Prostate gland (tissue), 2 donors: ENCODE measurements at regions not wholly inside any gene's neighbourhood (a gene's known extent, or its start where the extent isn't known, plus 50 kb on each side); places are given as distances from the start of the nearest gene placed in this dataset.

Experiments used
- DNase-seq: peaks from one replicate; pipeline ENCODE4 v3.0.0-alpha.2; 2019; ENCODE audit warnings: low spot score
- H3K27ac ChIP-seq, 2 donors: fragments of 200-600 bp; sonication (generic); 2 replicates each; pipeline ENCODE4 v1.5.1; 2017 to 2019
- H3K27me3 ChIP-seq: fragments of 200-600 bp; sonication (generic); replicated peaks from 2 replicates; pipeline ENCODE4 v1.5.1; 2019; ENCODE audit not compliant: insufficient read depth
- H3K36me3 ChIP-seq, 2 donors: fragments of 200-600 bp; sonication (generic); 1 replicate in 1 of 2; 2 replicates in 1 of 2; pipeline versions ENCODE4 v1.5.1 to v1.8.1; 2017 to 2019
- H3K4me1 ChIP-seq: fragments of 200-600 bp; sonication (generic); replicated peaks from 2 replicates; pipeline ENCODE4 v1.5.1; 2019
- H3K4me3 ChIP-seq, 2 donors: fragments of 200-600 bp; sonication (generic); 2 replicates each; pipeline ENCODE4 v1.5.1; 2017 to 2019
- H3K9me3 ChIP-seq: fragments of 200-600 bp; sonication (generic); 2 replicates; pipeline ENCODE4 v1.5.1; 2017
- CTCF ChIP-seq, 4 experiments: fragments of 200-600 bp in 2 of 4; fragments of 450-650 bp in 2 of 4; sonication (generic) in 2 of 4; IDR thresholded peaks; 1 replicate in 3 of 4; 2 replicates in 1 of 4; pipeline ENCODE4 v1.5.1; 2016 to 2019; ENCODE audit warnings: antibody characterized with exemption in 4 of 4, mild to moderate bottlenecking in 2 of 4, moderate library complexity in 2 of 4
- POLR2A ChIP-seq: fragments of 450-650 bp; IDR thresholded peaks from one replicate; pipeline ENCODE4 v1.6.1; 2016; ENCODE audit warnings: antibody characterized with exemption, mild to moderate bottlenecking
- POLR2AphosphoS5 ChIP-seq: sonication (generic); formaldehyde crosslinking; IDR thresholded peaks from one replicate; pipeline ENCODE4 v1.6.1; 2017; ENCODE audit warnings: antibody characterized with exemption
- WGBS: methylation state at CpG from one replicate; pipeline ENCODE4 v1.1.5; 2018; 5-methylcytosine and 5-hydroxymethylcytosine counted together
- intact Hi-C: fragments of 100-400 bp; cut with DNase I; formaldehyde crosslinking; loops from one replicate; pipeline ENCODE4 v1.14.2; 2022

- Histone ChIP-seq H3K4me1 (no peaks in the 10 kb centered on the region), H3K4me3 (no peak overlapping the region), H3K9me3 (no peaks in the 10 kb centered on the region), H3K27me3 (no peaks in the 10 kb centered on the region), H3K27ac (no peak overlapping the region), H3K36me3 (no peaks in the 10 kb centered on the region)
- WGBS, result 28% methylated on average over 14 of the region's 14 CpGs
- DNase-seq, result no peak
- TF ChIP-seq POLR2A, result no peak
- TF ChIP-seq CTCF (IDR thresholded peaks at IDR 0.05), result no peak
- TF ChIP-seq POLR2AphosphoS5, result no peak
- intact Hi-C loops, result no loop called here
These were observed 54.9 kb upstream of the BACE2 start for GRCh38 chr21:41112740-41113692.

GRCh38 chr21:41115851-41116250 is 52.1 kb upstream of the BACE2 start:
- H3K27ac ChIP-seq, result no peak overlapping the region
- 72% methylated on average over 4 of the region's 4 CpGs for WGBS
- no peaks in the 10 kb centered on the region for H3K9me3 ChIP-seq
- no peaks in the 10 kb centered on the region for H3K36me3 ChIP-seq
- H3K4me3 ChIP-seq, result no peak overlapping the region
- TF ChIP-seq POLR2AphosphoS5, result no peak
- TF ChIP-seq CTCF (IDR thresholded peaks at IDR 0.05), result no peak
- no peak for TF ChIP-seq POLR2A
- H3K4me1 ChIP-seq, result no peaks in the 10 kb centered on the region
- intact Hi-C loops, result no loop called here
- no peak for DNase-seq
- no peaks in the 10 kb centered on the region for H3K27me3 ChIP-seq
